Caco-2 (cell line): ENCODE measurements at regions not wholly inside any gene's neighbourhood (a gene's known extent, or its start where the extent isn't known, plus 50 kb on each side); places are given as distances from the start of the nearest gene placed in this dataset.

ENCODE experiments used
- BruUV-seq: library from RNA; stranded (reverse); fragments of 400-500 nt; replicated peaks from 2 replicates; lab custom pipeline; 2021; lab: Mats Ljungman, UMichigan
- CTCF ChIA-PET: fragments of 300-600 bp; sonication (Branson Sonifier 250); formaldehyde crosslinking; loops from one replicate; lab custom pipeline; 2022; ENCODE audit warnings: antibody characterized with exemption; lab: Charles Lee
- POLR2A ChIA-PET: fragments of 300-600 bp; sonication (Branson Sonifier 250); formaldehyde crosslinking; loops from one replicate; lab custom pipeline; 2022; ENCODE audit warnings: antibody characterized with exemption; lab: Charles Lee
- DNase-seq, 2 experiments: peaks; one replicate each; pipeline versions ENCODE4 v3.0.0 to v3.0.0-alpha.2; 2020 to 2022
- H3K27me3 ChIP-seq: replicated peaks from 2 replicates; pipeline ENCODE4 v1.6.0; 2011; ENCODE audit warnings: low read length; ENCODE audit not compliant: control insufficient read depth, insufficient read depth
- H3K36me3 ChIP-seq: 2 replicates; pipeline ENCODE4 v1.5.1; 2011; ENCODE audit warnings: low read length; ENCODE audit not compliant: control insufficient read depth, insufficient read depth
- H3K4me1 ChIP-seq: fragments of 250-450 bp; sonication (Bioruptor Pico); 2 replicates; pipeline ENCODE4 v1.5.1; 2020; ENCODE audit warnings: mild to moderate bottlenecking
- H3K4me3 ChIP-seq: 2 replicates; pipeline ENCODE4 v1.5.1; 2011; ENCODE audit warnings: low read depth, mild to moderate bottlenecking, control low read depth, low read length
- H3K9me3 ChIP-seq: fragments of 250-450 bp; sonication (Bioruptor Pico); 2 replicates; pipeline ENCODE4 v1.5.1; 2020; ENCODE audit warnings: mild to moderate bottlenecking, moderate library complexity
- H3K27ac Mint-ChIP-seq: one replicate; pipeline ENCODE4 v1.8.0; 2022; ENCODE audit warnings: mixed read lengths; ENCODE audit not compliant: unreplicated experiment
- H3K27me3 Mint-ChIP-seq: one replicate; pipeline ENCODE4 v1.8.0; 2022; ENCODE audit warnings: mixed read lengths; ENCODE audit not compliant: insufficient read depth, unreplicated experiment
- H3K36me3 Mint-ChIP-seq: one replicate; pipeline ENCODE4 v1.8.0; 2022; ENCODE audit warnings: mild to moderate bottlenecking, mixed read lengths; ENCODE audit not compliant: insufficient read depth, unreplicated experiment
- H3K4me1 Mint-ChIP-seq: one replicate; pipeline ENCODE4 v1.8.0; 2022; ENCODE audit warnings: low read depth, mixed read lengths; ENCODE audit not compliant: unreplicated experiment
- H3K4me3 Mint-ChIP-seq: one replicate; pipeline ENCODE4 v1.8.0; 2022; ENCODE audit warnings: mild to moderate bottlenecking, moderate library complexity, mixed read lengths; ENCODE audit not compliant: unreplicated experiment
- H3K9me3 Mint-ChIP-seq: one replicate; pipeline ENCODE4 v1.8.0; 2022; ENCODE audit warnings: mixed read lengths; ENCODE audit not compliant: unreplicated experiment
- CTCF ChIP-seq, 2 experiments: fragments of 200-600 bp in 1 of 2; IDR thresholded peaks; 1 replicate in 1 of 2; 2 replicates in 1 of 2; pipeline versions ENCODE4 v1.5.1 to v1.8.0; 2011 to 2022; ENCODE audit warnings: antibody characterized with exemption in 1 of 2, control low read depth in 1 of 2, inconsistent platforms in 1 of 2, low read depth in 1 of 2, low read length in 1 of 2, mild to moderate bottlenecking in 1 of 2, moderate library complexity in 1 of 2; ENCODE audit not compliant: insufficient read depth in 1 of 2, severe bottlenecking in 1 of 2, unreplicated experiment in 1 of 2
- intact Hi-C: fragments of 100-400 bp; cut with micrococcal nuclease; formaldehyde crosslinking; loops from one replicate; pipeline ENCODE4 v1.10.0; 2022; ENCODE audit not compliant: unreplicated experiment

GRCh38 chr21:35417762-35418161 is 368.7 kb upstream of the RUNX1 start:
- peaks cover 11% of the 10 kb centered on the region for H3K9me3 Mint-ChIP-seq
- intact Hi-C loops: no loop called here
- TF ChIP-seq CTCF (IDR thresholded peaks at IDR 0.05; ENCODE audit: insufficient read depth in 1 of 2, low read depth in 1 of 2, low read length in 1 of 2, severe bottlenecking in 1 of 2, unreplicated experiment in 1 of 2): no peak
- H3K4me3 Mint-ChIP-seq: no peak overlapping the region
- ChIA-PET POLR2A (no interaction called here), CTCF (no interaction called here)
- Histone ChIP-seq H3K27me3 (no peaks in the 10 kb centered on the region), H3K4me1 (peaks cover 9% of the 10 kb centered on the region), H3K4me3 (no peak overlapping the region), H3K36me3 (no peaks in the 10 kb centered on the region), H3K9me3 (peaks cover 4% of the 10 kb centered on the region; the same call in 1 of the 2 replicates)
- H3K4me1 Mint-ChIP-seq: peaks cover 7% of the 10 kb centered on the region
- no peaks in the 10 kb centered on the region for H3K27me3 Mint-ChIP-seq
- BruUV-seq: no TSS peak
- H3K36me3 Mint-ChIP-seq: no peaks in the 10 kb centered on the region
- H3K27ac Mint-ChIP-seq: no peak overlapping the region
- no peak for DNase-seq

- peaks cover 9% of the 10 kb centered on the region for H3K4me1 ChIP-seq
- ChIA-PET CTCF (no interaction called here), POLR2A (no interaction called here)
- no peak overlapping the region for H3K4me3 Mint-ChIP-seq
- no peak overlapping the region for H3K4me3 ChIP-seq
- intact Hi-C loops: no loop called here
- H3K27me3 Mint-ChIP-seq: no peaks in the 10 kb centered on the region
- DNase-seq: no peak
- H3K27me3 ChIP-seq: no peaks in the 10 kb centered on the region
- no peaks in the 10 kb centered on the region for H3K9me3 ChIP-seq
- H3K36me3 Mint-ChIP-seq: no peaks in the 10 kb centered on the region
- no peak overlapping the region for H3K27ac Mint-ChIP-seq
- H3K9me3 Mint-ChIP-seq: peaks cover 11% of the 10 kb centered on the region
- no TSS peak for BruUV-seq
- H3K36me3 ChIP-seq: no peaks in the 10 kb centered on the region
- peaks cover 7% of the 10 kb centered on the region for H3K4me1 Mint-ChIP-seq
- no peak for TF ChIP-seq CTCF (IDR thresholded peaks at IDR 0.05; ENCODE audit: insufficient read depth in 1 of 2, low read depth in 1 of 2, low read length in 1 of 2, severe bottlenecking in 1 of 2, unreplicated experiment in 1 of 2)
Observed at GRCh38 chr21:35416866-35417489, 367.9 kb upstream of the RUNX1 start.

GRCh38 chr21:35414507-35415139 is 365.5 kb upstream of the RUNX1 start:
- intact Hi-C loops: no loop called here
- CTCF ChIA-PET: no interaction called here
- no peak overlapping the region for H3K27ac Mint-ChIP-seq
- H3K36me3 ChIP-seq: no peaks in the 10 kb centered on the region
- H3K4me1 ChIP-seq: peaks cover 9% of the 10 kb centered on the region
- no peaks in the 10 kb centered on the region for H3K27me3 Mint-ChIP-seq
- H3K9me3 ChIP-seq: no peaks in the 10 kb centered on the region
- H3K9me3 Mint-ChIP-seq: peaks cover 11% of the 10 kb centered on the region
- H3K36me3 Mint-ChIP-seq: no peaks in the 10 kb centered on the region
- POLR2A ChIA-PET: no interaction called here
- TF ChIP-seq CTCF (IDR thresholded peaks at IDR 0.05; ENCODE audit: insufficient read depth in 1 of 2, low read depth in 1 of 2, low read length in 1 of 2, severe bottlenecking in 1 of 2, unreplicated experiment in 1 of 2): no peak
- BruUV-seq: no TSS peak
- peaks cover 7% of the 10 kb centered on the region for H3K4me1 Mint-ChIP-seq
- no peaks in the 10 kb centered on the region for H3K27me3 ChIP-seq
- H3K4me3 Mint-ChIP-seq: no peak overlapping the region
- no peak for DNase-seq
- no peak overlapping the region for H3K4me3 ChIP-seq
